Naive B cell (primary cell): ENCODE measurements at regions not wholly inside any gene's neighbourhood (a gene's known extent, or its start where the extent isn't known, plus 50 kb on each side); places are given as distances from the start of the nearest gene placed in this dataset.

ENCODE experiments used
- ATAC-seq, 2 donors: fragments of 150-1000 bp; cut with Tn5 transposase; 2 replicates each; pipeline ENCODE4 v1.10.0; 2021; ENCODE audit warnings: low read depth in 2 of 2, mild to moderate bottlenecking in 2 of 2, moderate library complexity in 2 of 2
- DNase-seq: peaks from one replicate; pipeline ENCODE4 v3.0.0; 2022
- H3K27ac Mint-ChIP-seq, 6 donors: one replicate each; pipeline ENCODE4 v1.8.0; 2020 to 2022; ENCODE audit warnings: mild to moderate bottlenecking in 6 of 6, mixed read lengths in 6 of 6, moderate library complexity in 5 of 6, inconsistent platforms in 2 of 6
- H3K27me3 Mint-ChIP-seq, 3 donors: one replicate each; pipeline ENCODE4 v1.8.0; 2021 to 2022; ENCODE audit warnings: mixed read lengths in 3 of 3, mild to moderate bottlenecking in 1 of 3
- H3K36me3 Mint-ChIP-seq, 2 donors: one replicate each; pipeline ENCODE4 v1.8.0; 2020 to 2022; ENCODE audit warnings: mixed read lengths in 2 of 2, inconsistent platforms in 1 of 2, mild to moderate bottlenecking in 1 of 2
- H3K4me1 Mint-ChIP-seq, 3 donors: one replicate each; pipeline ENCODE4 v1.8.0; 2020 to 2022; ENCODE audit warnings: mixed read lengths in 3 of 3, inconsistent platforms in 1 of 3, mild to moderate bottlenecking in 1 of 3, moderate library complexity in 1 of 3
- H3K4me3 Mint-ChIP-seq, 8 donors: one replicate each; pipeline ENCODE4 v1.8.0; 2020 to 2022; ENCODE audit warnings: mild to moderate bottlenecking in 8 of 8, mixed read lengths in 8 of 8, moderate library complexity in 8 of 8, inconsistent platforms in 2 of 8
- H3K9me3 Mint-ChIP-seq, 7 donors: one replicate each; pipeline ENCODE4 v1.8.0; 2020 to 2022; ENCODE audit warnings: mixed read lengths in 7 of 7, mild to moderate bottlenecking in 5 of 7, inconsistent platforms in 2 of 7, moderate library complexity in 1 of 7

DNA sequence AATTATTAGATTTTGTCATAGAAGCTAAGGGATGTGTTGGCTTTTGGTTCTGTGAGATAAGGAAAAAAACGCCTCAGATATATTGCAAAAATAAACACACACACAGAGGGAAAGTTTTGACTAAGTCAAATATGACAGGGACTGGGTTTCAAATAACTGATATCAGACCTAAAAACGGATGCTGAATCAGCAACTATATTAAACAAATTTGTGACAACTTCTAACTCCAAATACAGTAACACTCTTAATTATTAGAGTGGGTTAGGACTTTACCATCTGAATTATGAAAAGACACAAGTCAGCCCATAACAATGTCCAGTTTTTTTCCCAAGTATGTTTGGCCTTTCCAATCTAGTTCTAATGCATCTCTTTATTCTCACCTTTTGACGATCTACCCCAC lies 2693.1 kb downstream of the ARAP2 start:
- Mint-ChIP-seq H3K27me3 (no peaks in the 10 kb centered on the region), H3K9me3 (peaks cover 2 to 14% (median 11%) of the 10 kb centered on the region in 7 donors), H3K4me3 (no peak overlapping the region), H3K4me1 (no peaks in the 10 kb centered on the region), H3K27ac (no peak overlapping the region), H3K36me3 (no peaks in the 10 kb centered on the region)
- DNase-seq (no peak), ATAC-seq (no peak)

- H3K36me3 Mint-ChIP-seq, result no peaks in the 10 kb centered on the region
- DNase-seq, result no peak
These were observed 2683.1 kb downstream of the ARAP2 start for GRCh38 chr4:33561259-33561658.

GRCh38 chr4:33566649-33567048 lies 2677.7 kb downstream of the ARAP2 start:
- Mint-ChIP-seq H3K9me3 (peaks cover 0 to 4% (median 0%) of the 10 kb centered on the region in 7 donors), H3K4me1 (no peaks in the 10 kb centered on the region), H3K4me3 (no peak overlapping the region), H3K27me3 (no peaks in the 10 kb centered on the region), H3K36me3 (no peaks in the 10 kb centered on the region), H3K27ac (no peak overlapping the region)
- DNase-seq, result no peak
- no peak for ATAC-seq

More at GRCh38 chr4:33561259-33561658, 2683.1 kb downstream of the ARAP2 start:
- H3K4me1 Mint-ChIP-seq, result no peaks in the 10 kb centered on the region
- peak overlapping the region in 1 of 6 donors; percentile 25 for H3K27ac Mint-ChIP-seq
- H3K4me3 Mint-ChIP-seq, result no peak overlapping the region
- ATAC-seq, result no peak
- H3K9me3 Mint-ChIP-seq, result peaks cover 0 to 5% (median 0%) of the 10 kb centered on the region in 7 donors
- no peaks in the 10 kb centered on the region for H3K27me3 Mint-ChIP-seq

- Mint-ChIP-seq H3K27me3 (no peaks in the 10 kb centered on the region), H3K4me3 (no peak overlapping the region), H3K4me1 (no peaks in the 10 kb centered on the region), H3K9me3 (peaks cover 0 to 13% (median 4%) of the 10 kb centered on the region in 7 donors), H3K27ac (no peak overlapping the region), H3K36me3 (no peaks in the 10 kb centered on the region)
- DNase-seq (no peak), ATAC-seq (no peak)
These were observed 2666.5 kb downstream of the ARAP2 start for GRCh38 chr4:33577791-33578190.

DNA sequence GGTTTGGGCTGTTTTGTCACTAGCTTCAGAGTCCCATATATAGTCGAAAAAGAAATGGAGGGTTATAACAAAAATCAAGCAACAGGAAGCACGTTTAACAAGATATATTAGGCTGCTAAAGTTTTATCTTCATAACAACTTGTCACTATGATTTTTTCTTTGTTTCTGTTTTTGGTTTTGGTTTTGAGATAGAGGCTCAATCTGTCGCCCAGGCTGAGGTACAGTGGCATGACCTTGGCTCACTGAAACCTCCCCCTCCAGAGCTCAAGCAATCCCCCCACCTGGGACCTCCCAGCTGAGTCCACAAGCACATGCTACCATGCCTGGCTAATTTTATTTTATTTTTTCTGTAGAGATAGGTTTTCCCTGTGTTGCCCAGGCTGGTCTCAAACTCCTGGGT lies 2664.4 kb downstream of the ARAP2 start:
- Mint-ChIP-seq H3K36me3 (no peaks in the 10 kb centered on the region), H3K27me3 (no peaks in the 10 kb centered on the region), H3K9me3 (peaks cover 0 to 6% (median 3%) of the 10 kb centered on the region in 7 donors), H3K4me1 (no peaks in the 10 kb centered on the region), H3K4me3 (no peak overlapping the region), H3K27ac (no peak overlapping the region)
- DNase-seq (no peak), ATAC-seq (no peak)

GRCh38 chr4:33592701-33593100 lies 2651.6 kb downstream of the ARAP2 start:
- DNase-seq, result no peak
- Mint-ChIP-seq H3K4me3 (no peak overlapping the region), H3K4me1 (no peaks in the 10 kb centered on the region), H3K9me3 (peaks cover 21 to 52% (median 27%) of the 10 kb centered on the region in 7 donors), H3K27me3 (no peaks in the 10 kb centered on the region), H3K36me3 (peaks cover 0 to 8% of the 10 kb centered on the region in 2 donors), H3K27ac (no peak overlapping the region)
- no peak for ATAC-seq

- no peaks in the 10 kb centered on the region for H3K36me3 Mint-ChIP-seq
- H3K27me3 Mint-ChIP-seq, result no peaks in the 10 kb centered on the region
- H3K9me3 Mint-ChIP-seq, result peaks cover 6 to 21% (median 12%) of the 10 kb centered on the region in 7 donors
- no peak for ATAC-seq
- DNase-seq, result no peak
- H3K27ac Mint-ChIP-seq, result no peak overlapping the region
- H3K4me1 Mint-ChIP-seq, result no peaks in the 10 kb centered on the region
- no peak overlapping the region for H3K4me3 Mint-ChIP-seq
These were observed 2637.4 kb downstream of the ARAP2 start for GRCh38 chr4:33606951-33607350.

DNA sequence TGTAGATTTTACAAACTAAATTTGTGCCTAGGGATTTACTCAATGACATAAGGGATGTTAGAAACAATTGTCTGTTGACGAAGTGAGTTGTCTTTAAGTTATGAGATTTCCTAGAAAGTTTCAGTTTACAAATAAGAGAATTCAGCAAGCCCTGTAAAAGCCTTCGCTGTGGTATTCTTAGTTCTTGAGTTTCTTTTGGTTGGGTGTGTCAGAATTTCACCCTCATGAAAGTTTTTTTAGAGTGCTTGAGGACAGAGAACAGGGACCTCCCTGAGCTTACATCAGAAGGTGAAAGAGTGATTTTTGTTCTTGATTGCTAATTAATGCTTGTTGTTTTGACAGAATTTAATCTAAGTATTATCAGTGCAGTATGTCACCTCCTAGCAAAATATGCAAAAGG lies 2628.2 kb downstream of the ARAP2 start:
- Mint-ChIP-seq H3K9me3 (peaks cover 2 to 17% (median 6%) of the 10 kb centered on the region in 7 donors), H3K4me1 (no peaks in the 10 kb centered on the region), H3K4me3 (no peak overlapping the region), H3K27me3 (no peaks in the 10 kb centered on the region), H3K36me3 (no peaks in the 10 kb centered on the region), H3K27ac (no peak overlapping the region)
- no peak for ATAC-seq
- no peak for DNase-seq

GRCh38 chr4:33625748-33626147 lies 2618.6 kb downstream of the ARAP2 start:
- ATAC-seq (no peak), DNase-seq (no peak)
- Mint-ChIP-seq H3K27me3 (no peaks in the 10 kb centered on the region), H3K4me3 (no peak overlapping the region), H3K9me3 (peaks cover 0 to 16% (median 9%) of the 10 kb centered on the region in 7 donors), H3K36me3 (no peaks in the 10 kb centered on the region), H3K4me1 (no peaks in the 10 kb centered on the region), H3K27ac (no peak overlapping the region)

- Mint-ChIP-seq H3K27ac (no peak overlapping the region), H3K27me3 (no peaks in the 10 kb centered on the region), H3K4me1 (no peaks in the 10 kb centered on the region), H3K9me3 (peaks cover 0 to 16% (median 9%) of the 10 kb centered on the region in 7 donors), H3K4me3 (no peak overlapping the region), H3K36me3 (no peaks in the 10 kb centered on the region)
- no peak for ATAC-seq
- DNase-seq, result no peak
These were observed 2618.1 kb downstream of the ARAP2 start for GRCh38 chr4:33626221-33626620.

GRCh38 chr4:33628296-33628695 lies 2616.0 kb downstream of the ARAP2 start:
- no peaks in the 10 kb centered on the region for H3K36me3 Mint-ChIP-seq
- H3K4me3 Mint-ChIP-seq, result no peak overlapping the region
- ATAC-seq (no peak), DNase-seq (no peak)
- no peak overlapping the region for H3K27ac Mint-ChIP-seq
- H3K27me3 Mint-ChIP-seq, result no peaks in the 10 kb centered on the region
- no peaks in the 10 kb centered on the region for H3K4me1 Mint-ChIP-seq
- H3K9me3 Mint-ChIP-seq, result peaks cover under 1 to 22% (median 10%) of the 10 kb centered on the region in 7 donors

GRCh38 chr4:33649015-33649414 lies 2595.3 kb downstream of the ARAP2 start:
- Mint-ChIP-seq H3K36me3 (no peaks in the 10 kb centered on the region), H3K27me3 (no peaks in the 10 kb centered on the region), H3K9me3 (peaks cover 0 to 17% (median 5%) of the 10 kb centered on the region in 7 donors), H3K4me3 (no peak overlapping the region), H3K27ac (no peak overlapping the region), H3K4me1 (no peaks in the 10 kb centered on the region)
- ATAC-seq (no peak), DNase-seq (no peak)

- no peak for DNase-seq
- Mint-ChIP-seq H3K9me3 (peaks cover 0 to 17% (median 5%) of the 10 kb centered on the region in 7 donors), H3K27me3 (no peaks in the 10 kb centered on the region)
These were observed 2594.8 kb downstream of the ARAP2 start for GRCh38 chr4:33649471-33649870.

GRCh38 chr4:33650036-33650435 lies 2594.3 kb downstream of the ARAP2 start:
- DNase-seq (no peak), ATAC-seq (no peak)
- Mint-ChIP-seq H3K27ac (no peak overlapping the region), H3K4me1 (no peaks in the 10 kb centered on the region), H3K4me3 (no peak overlapping the region), H3K27me3 (no peaks in the 10 kb centered on the region), H3K9me3 (peaks cover 0 to 17% (median 5%) of the 10 kb centered on the region in 7 donors), H3K36me3 (no peaks in the 10 kb centered on the region)

More at GRCh38 chr4:33649471-33649870, 2594.8 kb downstream of the ARAP2 start:
- H3K4me1 Mint-ChIP-seq, result no peaks in the 10 kb centered on the region
- H3K36me3 Mint-ChIP-seq, result no peaks in the 10 kb centered on the region
- ATAC-seq, result no peak
- H3K4me3 Mint-ChIP-seq, result no peak overlapping the region
- no peak overlapping the region for H3K27ac Mint-ChIP-seq

GRCh38 chr4:33658971-33659370 lies 2585.3 kb downstream of the ARAP2 start:
- no peak overlapping the region for H3K4me3 Mint-ChIP-seq
- no peaks in the 10 kb centered on the region for H3K27me3 Mint-ChIP-seq
- peaks cover 0 to 4% of the 10 kb centered on the region in 2 donors for H3K36me3 Mint-ChIP-seq
- no peak overlapping the region for H3K27ac Mint-ChIP-seq
- ATAC-seq, result no peak
- no peak for DNase-seq
- no peaks in the 10 kb centered on the region for H3K4me1 Mint-ChIP-seq
- H3K9me3 Mint-ChIP-seq, result peaks cover 3 to 19% (median 7%) of the 10 kb centered on the region in 7 donors
